Suprapubic skin (tissue), 3 donors: ENCODE measurements at regions not wholly inside any gene's neighbourhood (a gene's known extent, or its start where the extent isn't known, plus 50 kb on each side); places are given as distances from the start of the nearest gene placed in this dataset.

ENCODE experiments used
- CTCF ChIP-seq, 2 donors: fragments of 200-600 bp in 1 of 2; fragments of 450-650 bp in 1 of 2; sonication (generic) in 1 of 2; IDR thresholded peaks; one replicate each; pipeline ENCODE4 v1.5.1; 2016 to 2019; ENCODE audit warnings: antibody characterized with exemption in 2 of 2, mild to moderate bottlenecking in 1 of 2, moderate library complexity in 1 of 2
- EP300 ChIP-seq: sonication (generic); formaldehyde crosslinking; IDR thresholded peaks from one replicate; pipeline ENCODE4 v1.6.1; 2017; ENCODE audit warnings: antibody characterized with exemption

- TF ChIP-seq EP300, result no peak
- no peak for TF ChIP-seq CTCF (IDR thresholded peaks at IDR 0.05)
These were observed 213.1 kb downstream of the CXCL12 start for GRCh38 chr10:44171765-44172164.
